ENCODE measurements at regions not wholly inside any gene's neighbourhood (a gene's known extent, or its start where the extent isn't known, plus 50 kb on each side); places are given as distances from the start of the nearest gene placed in this dataset.
"Not testable (repeated sequence)": the region's sequence is repeated elsewhere in the genome, so short reads cannot be mapped to it uniquely, and the experiment has no call there.

DNA sequence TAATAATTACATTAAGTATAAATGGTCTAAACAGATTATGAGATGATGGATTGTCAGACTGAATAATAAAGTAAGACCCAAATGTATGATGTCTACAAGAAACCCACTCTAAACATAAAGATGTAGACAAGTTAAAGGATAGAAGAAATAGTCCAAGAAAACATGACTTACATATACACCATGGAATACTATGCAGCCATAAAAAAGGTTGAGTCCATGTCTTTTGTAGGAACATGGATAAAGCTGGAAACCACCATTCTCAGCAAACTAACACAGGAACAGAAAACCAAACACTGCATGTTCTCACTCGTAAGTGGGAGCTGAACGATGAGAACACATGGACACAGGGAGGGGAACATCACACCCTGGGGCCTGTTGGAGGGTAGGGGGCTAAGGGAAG lies 202.2 kb downstream of the ACTR3B start:
- dilution Hi-C loops (cut with HindIII; ENCODE audit: low sequenced_read_pairs, unreplicated experiment); H3K56ac ChIP-seq (ENCODE audit: extremely low read depth, insufficient read depth, low read length); H3K27me3 ChIP-seq (ENCODE audit: control insufficient read depth, insufficient read depth, low read length); in situ Hi-C loops (cut with MboI; ENCODE audit: low sequenced_read_pairs); CTCF ChIA-PET; H3K4me2 ChIP-seq (ENCODE audit: low read depth, low read length); H4K8ac ChIP-seq (ENCODE audit: low read depth in 2 of 2, low read length in 2 of 2); H4K20me1 ChIP-seq (ENCODE audit: insufficient read depth, low read length); H3K23ac ChIP-seq (ENCODE audit: low read depth, low read length); H3K14ac ChIP-seq (replicated peaks; ENCODE audit: low read depth, low read length); H2BK5ac ChIP-seq (ENCODE audit: low read depth, low read length, poor library complexity, severe bottlenecking); H3K4me1 ChIP-seq (ENCODE audit: control insufficient read depth, insufficient read depth, low read length); H3K9me1 ChIP-seq (ENCODE audit: insufficient read depth, low read length); ATAC-seq (ENCODE audit: low read depth); intact Hi-C loops (cut with micrococcal nuclease); H2AK9ac ChIP-seq (replicated peaks; ENCODE audit: low read depth, low read length, poor library complexity); H3K4me3 ChIP-seq (ENCODE audit: insufficient read depth, low read depth, low read length); H2AK5ac ChIP-seq (ENCODE audit: low read depth, low read length); H2BK15ac ChIP-seq (ENCODE audit: low read depth, low read length); H2BK120ac ChIP-seq (ENCODE audit: low read depth, low read length); DNase-seq; H2BK20ac ChIP-seq (ENCODE audit: low read depth, low read length); H4K5ac ChIP-seq (ENCODE audit: low read depth, low read length); H3K36me3 ChIP-seq (ENCODE audit: control insufficient read depth, insufficient read depth, low read length); BruUV-seq (replicated peaks); H4K91ac ChIP-seq (ENCODE audit: insufficient read depth, low read depth, low read length); H3K18ac ChIP-seq (ENCODE audit: low read depth, low read length); POLR2A ChIA-PET (ENCODE audit: unreplicated experiment); H3K4ac ChIP-seq (ENCODE audit: low read depth, low read length); H3K27ac ChIP-seq (ENCODE audit: insufficient read depth, low read length); H2AFZ ChIP-seq (replicated peaks; ENCODE audit: low read length, poor library complexity); H3K79me1 ChIP-seq (ENCODE audit: low read depth in 1 of 2, low read length in 2 of 2); H3K9ac ChIP-seq (ENCODE audit: low read depth, low read length): not testable (repeated sequence)
- H3K9me3 ChIP-seq (ENCODE audit: control insufficient read depth, insufficient read depth, low read length) = peaks cover 10% of the 10 kb centered on the region
- no CpG with 5 or more reads among the region's 2 CpGs for WGBS, 2 experiments (ENCODE audit: extremely low coverage in 2 of 2, insufficient read length in 1 of 2)
